HL-60 (cell line): ENCODE measurements at regions not wholly inside any gene's neighbourhood (a gene's known extent, or its start where the extent isn't known, plus 50 kb on each side); places are given as distances from the start of the nearest gene placed in this dataset.

Experiments used
- DNase-seq, 2 experiments: peaks; one replicate each; pipeline ENCODE4 v3.0.0-alpha.2; 2010 to 2020; ENCODE audit warnings: low read depth in 1 of 2, low spot score in 1 of 2
- H3K27ac ChIP-seq: fragments of 250-450 bp; sonication (Bioruptor Pico); replicated peaks from 2 replicates; pipeline ENCODE4 v1.5.1; 2020; ENCODE audit warnings: mild to moderate bottlenecking, moderate library complexity
- H3K27me3 ChIP-seq: fragments of 250-450 bp; sonication (Bioruptor Pico); 2 replicates; pipeline ENCODE4 v1.5.1; 2021; ENCODE audit warnings: mild to moderate bottlenecking, moderate library complexity; ENCODE audit not compliant: insufficient read depth, poor library complexity, severe bottlenecking
- H3K4me3 ChIP-seq: replicated peaks from 2 replicates; pipeline ENCODE4 v1.5.1; 2011; ENCODE audit warnings: mild to moderate bottlenecking, control low read depth, low read length; ENCODE audit not compliant: insufficient read depth
- GABPA ChIP-seq: IDR thresholded peaks from 2 replicates; pipeline ENCODE4 v1.6.1; 2012; ENCODE audit warnings: low read depth
- POLR2AphosphoS5 ChIP-seq: IDR thresholded peaks from 2 replicates; pipeline ENCODE4 v1.6.1; 2012; ENCODE audit warnings: low read depth
- SPI1 ChIP-seq: IDR thresholded peaks from 2 replicates; pipeline ENCODE4 v1.6.1; 2012; ENCODE audit warnings: low read depth, mild to moderate bottlenecking, borderline replicate concordance
- TF ChIP-seq, protein P1 (sequence below): IDR thresholded peaks from one replicate; pipeline ENCODE4 v1.5.1; 2011; ENCODE audit warnings: low read length, control low read depth, inconsistent platforms; ENCODE audit not compliant: insufficient read depth
- TF ChIP-seq, protein P2 (sequence below): IDR thresholded peaks from 2 replicates; pipeline ENCODE4 v1.6.1; 2012; ENCODE audit warnings: low read depth; ENCODE audit not compliant: insufficient replicate concordance

DNA sequence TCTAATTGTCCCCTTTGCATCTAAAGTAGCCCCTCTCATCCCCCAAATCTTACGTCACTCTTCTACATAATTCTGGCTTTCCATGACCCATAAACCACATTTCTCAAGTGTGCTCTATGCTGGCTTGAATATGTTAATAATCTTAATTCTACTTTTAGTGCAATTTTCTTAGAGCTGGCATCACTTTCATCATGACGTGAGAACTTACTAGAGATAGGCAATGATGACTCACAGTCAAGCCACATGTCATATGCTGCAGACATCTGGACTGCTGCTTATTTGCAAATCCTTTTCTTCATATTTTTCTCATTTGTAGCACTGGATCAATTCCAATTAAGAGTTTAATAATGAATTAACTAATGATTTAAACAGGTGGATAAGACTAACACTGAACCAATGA lies 260.7 kb upstream of the PRKCQ start:
- DNase-seq: no peak
- Histone ChIP-seq H3K4me3 (no peak overlapping the region), H3K27me3 (no peaks in the 10 kb centered on the region), H3K27ac (no peak overlapping the region)
- TF ChIP-seq, protein P1, sequence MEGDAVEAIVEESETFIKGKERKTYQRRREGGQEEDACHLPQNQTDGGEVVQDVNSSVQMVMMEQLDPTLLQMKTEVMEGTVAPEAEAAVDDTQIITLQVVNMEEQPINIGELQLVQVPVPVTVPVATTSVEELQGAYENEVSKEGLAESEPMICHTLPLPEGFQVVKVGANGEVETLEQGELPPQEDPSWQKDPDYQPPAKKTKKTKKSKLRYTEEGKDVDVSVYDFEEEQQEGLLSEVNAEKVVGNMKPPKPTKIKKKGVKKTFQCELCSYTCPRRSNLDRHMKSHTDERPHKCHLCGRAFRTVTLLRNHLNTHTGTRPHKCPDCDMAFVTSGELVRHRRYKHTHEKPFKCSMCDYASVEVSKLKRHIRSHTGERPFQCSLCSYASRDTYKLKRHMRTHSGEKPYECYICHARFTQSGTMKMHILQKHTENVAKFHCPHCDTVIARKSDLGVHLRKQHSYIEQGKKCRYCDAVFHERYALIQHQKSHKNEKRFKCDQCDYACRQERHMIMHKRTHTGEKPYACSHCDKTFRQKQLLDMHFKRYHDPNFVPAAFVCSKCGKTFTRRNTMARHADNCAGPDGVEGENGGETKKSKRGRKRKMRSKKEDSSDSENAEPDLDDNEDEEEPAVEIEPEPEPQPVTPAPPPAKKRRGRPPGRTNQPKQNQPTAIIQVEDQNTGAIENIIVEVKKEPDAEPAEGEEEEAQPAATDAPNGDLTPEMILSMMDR: no peak
- no peak for TF ChIP-seq POLR2AphosphoS5
- no peak for TF ChIP-seq GABPA
- TF ChIP-seq, protein P2, sequence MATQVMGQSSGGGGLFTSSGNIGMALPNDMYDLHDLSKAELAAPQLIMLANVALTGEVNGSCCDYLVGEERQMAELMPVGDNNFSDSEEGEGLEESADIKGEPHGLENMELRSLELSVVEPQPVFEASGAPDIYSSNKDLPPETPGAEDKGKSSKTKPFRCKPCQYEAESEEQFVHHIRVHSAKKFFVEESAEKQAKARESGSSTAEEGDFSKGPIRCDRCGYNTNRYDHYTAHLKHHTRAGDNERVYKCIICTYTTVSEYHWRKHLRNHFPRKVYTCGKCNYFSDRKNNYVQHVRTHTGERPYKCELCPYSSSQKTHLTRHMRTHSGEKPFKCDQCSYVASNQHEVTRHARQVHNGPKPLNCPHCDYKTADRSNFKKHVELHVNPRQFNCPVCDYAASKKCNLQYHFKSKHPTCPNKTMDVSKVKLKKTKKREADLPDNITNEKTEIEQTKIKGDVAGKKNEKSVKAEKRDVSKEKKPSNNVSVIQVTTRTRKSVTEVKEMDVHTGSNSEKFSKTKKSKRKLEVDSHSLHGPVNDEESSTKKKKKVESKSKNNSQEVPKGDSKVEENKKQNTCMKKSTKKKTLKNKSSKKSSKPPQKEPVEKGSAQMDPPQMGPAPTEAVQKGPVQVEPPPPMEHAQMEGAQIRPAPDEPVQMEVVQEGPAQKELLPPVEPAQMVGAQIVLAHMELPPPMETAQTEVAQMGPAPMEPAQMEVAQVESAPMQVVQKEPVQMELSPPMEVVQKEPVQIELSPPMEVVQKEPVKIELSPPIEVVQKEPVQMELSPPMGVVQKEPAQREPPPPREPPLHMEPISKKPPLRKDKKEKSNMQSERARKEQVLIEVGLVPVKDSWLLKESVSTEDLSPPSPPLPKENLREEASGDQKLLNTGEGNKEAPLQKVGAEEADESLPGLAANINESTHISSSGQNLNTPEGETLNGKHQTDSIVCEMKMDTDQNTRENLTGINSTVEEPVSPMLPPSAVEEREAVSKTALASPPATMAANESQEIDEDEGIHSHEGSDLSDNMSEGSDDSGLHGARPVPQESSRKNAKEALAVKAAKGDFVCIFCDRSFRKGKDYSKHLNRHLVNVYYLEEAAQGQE: no peak
- no peak for TF ChIP-seq SPI1

DNA sequence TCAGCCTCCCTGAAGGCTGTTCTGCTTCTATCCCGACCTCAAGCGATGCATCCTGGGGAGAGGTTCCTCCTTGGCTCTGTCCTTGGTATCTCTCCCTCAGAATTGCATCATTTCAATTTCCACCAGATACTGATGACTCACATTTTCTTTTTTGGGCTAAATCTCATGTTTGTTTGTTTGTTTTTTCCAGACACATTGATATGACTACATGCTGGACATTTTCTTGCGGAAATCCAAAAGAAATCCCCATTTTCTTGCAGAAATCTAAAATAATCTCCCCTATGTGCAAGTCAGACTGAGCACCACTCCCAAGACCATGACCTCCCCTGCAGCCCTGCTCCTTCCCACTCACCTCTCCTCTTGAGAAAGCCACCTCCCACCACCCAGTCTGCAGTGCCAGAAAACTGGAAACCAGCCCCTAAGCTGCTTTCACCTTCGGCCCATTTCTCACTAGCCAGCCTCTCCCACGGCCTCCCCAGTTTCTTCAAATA lies 260.2 kb upstream of the PRKCQ start:
- H3K27ac ChIP-seq: no peak overlapping the region
- DNase-seq: peak in 1 of 2 experiments; percentile 24
- TF ChIP-seq POLR2AphosphoS5: no peak
- TF ChIP-seq, protein P2: peak; percentile 80
- H3K27me3 ChIP-seq: no peaks in the 10 kb centered on the region
- no peak overlapping the region for H3K4me3 ChIP-seq

DNA sequence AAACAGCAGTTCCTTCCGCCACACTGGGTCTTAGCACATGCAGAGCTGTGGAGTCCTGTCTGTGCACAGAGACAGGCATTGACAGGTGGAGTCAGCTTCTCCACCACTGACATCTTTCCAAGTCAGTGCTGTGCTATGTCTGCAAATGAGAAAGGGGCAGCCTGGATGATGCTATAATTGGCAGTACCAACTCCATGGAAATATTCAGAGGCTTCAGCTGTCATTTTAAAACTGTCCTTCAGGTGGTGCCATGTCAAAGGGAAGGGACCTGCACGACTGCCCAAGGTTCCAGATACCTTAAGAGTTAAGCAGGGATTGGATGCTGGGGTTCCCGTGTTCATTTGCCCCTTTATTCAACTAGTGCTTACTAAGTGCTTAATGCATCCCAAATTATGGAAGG lies 258.0 kb upstream of the PRKCQ start:
- peak in 1 of 2 experiments; percentile 3 for DNase-seq
- TF ChIP-seq, protein P1: peak; percentile 16
- no peak for TF ChIP-seq GABPA
- TF ChIP-seq POLR2AphosphoS5: no peak
- TF ChIP-seq, protein P2: no peak
- TF ChIP-seq SPI1: no peak
- H3K27ac ChIP-seq: no peak overlapping the region

More for the DNA sequence above, 258.0 kb upstream of the PRKCQ start:
- Histone ChIP-seq H3K27me3 (no peaks in the 10 kb centered on the region), H3K4me3 (no peak overlapping the region)
